Retinal pigment epithelial cell (primary cell): ENCODE measurements at regions not wholly inside any gene's neighbourhood (a gene's known extent, or its start where the extent isn't known, plus 50 kb on each side); places are given as distances from the start of the nearest gene placed in this dataset.

Experiments used
- DNase-seq: peaks from one replicate; pipeline ENCODE4 v3.0.0-alpha.2; 2010; ENCODE audit warnings: low read depth
- H3K4me3 ChIP-seq: 2 replicates; pipeline ENCODE4 v1.5.1; 2011; ENCODE audit warnings: mild to moderate bottlenecking, low read length, control low read depth, moderate library complexity
- CTCF ChIP-seq: conservative IDR thresholded peaks from 2 replicates; pipeline ENCODE4 v1.5.1; 2011; ENCODE audit warnings: low read depth, low read length, control low read depth, inconsistent platforms

- no peak for TF ChIP-seq CTCF
- no peak for DNase-seq
- no peak overlapping the region for H3K4me3 ChIP-seq
Observed at GRCh38 chr2:226273440-226273839, 526.2 kb downstream of the IRS1 start.

- TF ChIP-seq CTCF: no peak
- H3K4me3 ChIP-seq: no peak overlapping the region
- DNase-seq: no peak
Observed at GRCh38 chr2:226272435-226272834, 527.2 kb downstream of the IRS1 start.

- DNase-seq: peak; percentile 12
- H3K4me3 ChIP-seq: no peak overlapping the region
- no peak for TF ChIP-seq CTCF
Observed at GRCh38 chr2:226270285-226271058, 529.1 kb downstream of the IRS1 start.

- TF ChIP-seq CTCF: no peak
- DNase-seq: no peak
- H3K4me3 ChIP-seq: no peak overlapping the region
Observed at GRCh38 chr2:226267516-226268289, 531.9 kb downstream of the IRS1 start.

GRCh38 chr2:226256709-226257376 is 542.8 kb downstream of the IRS1 start:
- no peak for DNase-seq
- no peak for TF ChIP-seq CTCF
- no peak overlapping the region for H3K4me3 ChIP-seq

- TF ChIP-seq CTCF: no peak
- H3K4me3 ChIP-seq: no peak overlapping the region
- no peak for DNase-seq
Observed at GRCh38 chr2:226256237-226256636, 543.4 kb downstream of the IRS1 start.
